ENCODE measurements at regions not wholly inside any gene's neighbourhood (a gene's known extent, or its start where the extent isn't known, plus 50 kb on each side); places are given as distances from the start of the nearest gene placed in this dataset.

- H3K14ac ChIP-seq (ENCODE audit: insufficient read depth, low read length), result no peak overlapping the region
- no peak overlapping the region for H3K4me3 Mint-ChIP-seq
- no peak for DNase-seq
- TF ChIP-seq, protein P1, sequence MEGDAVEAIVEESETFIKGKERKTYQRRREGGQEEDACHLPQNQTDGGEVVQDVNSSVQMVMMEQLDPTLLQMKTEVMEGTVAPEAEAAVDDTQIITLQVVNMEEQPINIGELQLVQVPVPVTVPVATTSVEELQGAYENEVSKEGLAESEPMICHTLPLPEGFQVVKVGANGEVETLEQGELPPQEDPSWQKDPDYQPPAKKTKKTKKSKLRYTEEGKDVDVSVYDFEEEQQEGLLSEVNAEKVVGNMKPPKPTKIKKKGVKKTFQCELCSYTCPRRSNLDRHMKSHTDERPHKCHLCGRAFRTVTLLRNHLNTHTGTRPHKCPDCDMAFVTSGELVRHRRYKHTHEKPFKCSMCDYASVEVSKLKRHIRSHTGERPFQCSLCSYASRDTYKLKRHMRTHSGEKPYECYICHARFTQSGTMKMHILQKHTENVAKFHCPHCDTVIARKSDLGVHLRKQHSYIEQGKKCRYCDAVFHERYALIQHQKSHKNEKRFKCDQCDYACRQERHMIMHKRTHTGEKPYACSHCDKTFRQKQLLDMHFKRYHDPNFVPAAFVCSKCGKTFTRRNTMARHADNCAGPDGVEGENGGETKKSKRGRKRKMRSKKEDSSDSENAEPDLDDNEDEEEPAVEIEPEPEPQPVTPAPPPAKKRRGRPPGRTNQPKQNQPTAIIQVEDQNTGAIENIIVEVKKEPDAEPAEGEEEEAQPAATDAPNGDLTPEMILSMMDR (conservative IDR thresholded peaks at IDR 0.05), result no peak
- H3K23ac ChIP-seq (ENCODE audit: insufficient read length, low read depth, low read length), result no peak overlapping the region
- H3K9me3 Mint-ChIP-seq, result no peaks in the 10 kb centered on the region
- no peak overlapping the region for H3K4me2 ChIP-seq (ENCODE audit: insufficient read depth, insufficient read length, low read length)
- no peak overlapping the region for H2BK120ac ChIP-seq (ENCODE audit: low read depth, low read length, poor library complexity, severe bottlenecking)
- H3K79me2 ChIP-seq (ENCODE audit: insufficient read depth, low read length), result no peaks in the 10 kb centered on the region
- H3K27ac Mint-ChIP-seq, result no peak overlapping the region
- no peak overlapping the region for H3T11ph ChIP-seq (ENCODE audit: low read length)
- H3K9me3 ChIP-seq (ENCODE audit: control insufficient read depth, low read depth, low read length), result no peaks in the 10 kb centered on the region
- H2BK12ac ChIP-seq (ENCODE audit: insufficient read length, low read depth, low read length), result no peak overlapping the region
- no peaks in the 10 kb centered on the region for H3K79me1 ChIP-seq (ENCODE audit: insufficient read depth, low read depth, low read length, poor library complexity, severe bottlenecking)
- H3K4me1 Mint-ChIP-seq, result no peaks in the 10 kb centered on the region
- no peak overlapping the region for H3K18ac ChIP-seq (ENCODE audit: insufficient read length, low read depth, low read length)
- no peaks in the 10 kb centered on the region for H3K23me2 ChIP-seq (ENCODE audit: insufficient read length, low read depth, low read length, poor library complexity, severe bottlenecking)
- H3K27me3 ChIP-seq (ENCODE audit: insufficient read depth, low read length), result no peaks in the 10 kb centered on the region
- no peak overlapping the region for H2AK5ac ChIP-seq (ENCODE audit: insufficient read length, low read length)
- no peak overlapping the region for H3K4ac ChIP-seq (ENCODE audit: low read depth, low read length)
- H4K20me1 ChIP-seq (ENCODE audit: control insufficient read depth, insufficient read depth, insufficient read length), result no peaks in the 10 kb centered on the region
- H2BK15ac ChIP-seq (ENCODE audit: low read depth, low read length), result no peak overlapping the region
- no peak overlapping the region for H2BK5ac ChIP-seq (ENCODE audit: insufficient read length, low read length)
- no peak overlapping the region for H4K8ac ChIP-seq (replicated peaks; ENCODE audit: insufficient read length, low read depth, low read length)
- H2BK20ac ChIP-seq (ENCODE audit: low read depth, low read length, poor library complexity, severe bottlenecking), result no peak overlapping the region
- no peak overlapping the region for H3K27ac ChIP-seq (ENCODE audit: insufficient read length, low read depth, low read length)
- no peaks in the 10 kb centered on the region for H3K4me1 ChIP-seq (ENCODE audit: insufficient read depth, low read length)
- H3K27me3 Mint-ChIP-seq (ENCODE audit: low read depth), result no peaks in the 10 kb centered on the region
- no peak overlapping the region for H3K56ac ChIP-seq (ENCODE audit: insufficient read length, low read depth, low read length)
- H3K9ac ChIP-seq (ENCODE audit: extremely low read depth, insufficient read length, low read length), result no peak overlapping the region
- H4K91ac ChIP-seq (ENCODE audit: insufficient read length, low read depth, low read length), result no peak overlapping the region
- no peaks in the 10 kb centered on the region; a peak in 1 of 7 replicates for H3K36me3 Mint-ChIP-seq (ENCODE audit: insufficient read depth in 1 of 3, low read depth in 3 of 3)
- no peak overlapping the region for H2AFZ ChIP-seq (ENCODE audit: low read length)
- no peak overlapping the region for H4K5ac ChIP-seq (ENCODE audit: insufficient read length, low read depth, low read length)
These were observed 656.7 kb upstream of the NDST4 start for GRCh38 chr4:115770046-115770543.
